H1 (cell line): ENCODE measurements at regions not wholly inside any gene's neighbourhood (a gene's known extent, or its start where the extent isn't known, plus 50 kb on each side); places are given as distances from the start of the nearest gene placed in this dataset.

Source experiments
- CTCF ChIA-PET: fragments of 300-600 bp; sonication (Branson Sonifier 250); formaldehyde crosslinking; loops from one replicate; lab custom pipeline; 2021; ENCODE audit not compliant: partially characterized antibody; lab: Charles Lee
- POLR2A ChIA-PET: fragments of 300-600 bp; sonication (Branson Sonifier 250); formaldehyde crosslinking; loops from one replicate; lab custom pipeline; 2021; ENCODE audit warnings: inconsistent platforms; ENCODE audit not compliant: partially characterized antibody; lab: Charles Lee
- DNase-seq, 2 experiments: peaks; one replicate each; pipeline versions ENCODE4 v3.0.0 to v3.0.0-alpha.2; 2010 to 2022; ENCODE audit warnings: low spot score in 2 of 2, low read depth in 1 of 2, mixed read lengths in 1 of 2
- FAIRE-seq: peaks from 2 replicates; lab custom pipeline; 2011; peaks lifted over from hg19 to GRCh38; lab: Jason Lieb, UNC
- H2AFZ ChIP-seq: 2 replicates; pipeline ENCODE4 v1.8.1; 2012; ENCODE audit warnings: low read length, inconsistent platforms
- H2AK5ac ChIP-seq: 2 replicates; pipeline ENCODE4 v1.6.1; 2013; ENCODE audit warnings: low read depth, low read length
- H2BK120ac ChIP-seq: replicated peaks from 2 replicates; pipeline ENCODE3; 2013; ENCODE audit warnings: low read depth, low read length, inconsistent platforms
- H2BK12ac ChIP-seq: 2 replicates; pipeline ENCODE4 v1.6.1; 2013; ENCODE audit warnings: low read depth, low read length
- H2BK15ac ChIP-seq: 2 replicates; pipeline ENCODE4 v1.6.1; 2013; ENCODE audit warnings: low read length
- H2BK20ac ChIP-seq: 2 replicates; pipeline ENCODE4 v1.6.1; 2013; ENCODE audit warnings: low read length
- H2BK5ac ChIP-seq: 2 replicates; pipeline ENCODE4 v1.6.1; 2013; ENCODE audit warnings: low read depth, low read length
- H3K14ac ChIP-seq: 2 replicates; pipeline ENCODE4 v1.6.1; 2013; ENCODE audit warnings: inconsistent platforms; ENCODE audit not compliant: insufficient read length
- H3K18ac ChIP-seq: 2 replicates; pipeline ENCODE4 v1.6.1; 2013; ENCODE audit warnings: low read length; ENCODE audit errors: extremely low read depth
- H3K23ac ChIP-seq: 2 replicates; pipeline ENCODE4 v1.6.1; 2013; ENCODE audit warnings: inconsistent platforms; ENCODE audit not compliant: insufficient read length
- H3K23me2 ChIP-seq: 2 replicates; pipeline ENCODE4 v1.6.1; 2013; ENCODE audit warnings: low read depth, low read length
- H3K27ac ChIP-seq: 2 replicates; pipeline ENCODE4 v1.6.1; 2011; ENCODE audit warnings: low read depth, low read length, inconsistent platforms
- H3K27me3 ChIP-seq, 4 experiments: replicated peaks in 1 of 4; 1 replicate in 1 of 4; 2 replicates in 3 of 4; pipeline versions ENCODE4 v1.6.1 to v1.8.1; 2011 to 2013; ENCODE audit warnings: low read length in 3 of 4, mild to moderate bottlenecking in 3 of 4, inconsistent platforms in 2 of 4, mixed read lengths in 2 of 4, moderate library complexity in 1 of 4; ENCODE audit not compliant: control insufficient read depth in 3 of 4, insufficient read depth in 3 of 4; ENCODE audit errors: extremely low read depth in 1 of 4
- H3K36me3 ChIP-seq, 4 experiments: 2 replicates each; pipeline versions ENCODE4 v1.6.1 to v1.8.1; 2011 to 2013; ENCODE audit warnings: mild to moderate bottlenecking in 4 of 4, low read length in 3 of 4, moderate library complexity in 2 of 4, control low read depth in 1 of 4, inconsistent platforms in 1 of 4; ENCODE audit not compliant: insufficient read depth in 4 of 4, control insufficient read depth in 2 of 4
- H3K4ac ChIP-seq: replicated peaks from 2 replicates; pipeline ENCODE3; 2013; ENCODE audit warnings: low read length, low read depth, mixed read lengths, inconsistent platforms; ENCODE audit not compliant: insufficient read length
- H3K4me1 ChIP-seq, 4 experiments: replicated peaks in 1 of 4; 1 replicate in 1 of 4; 2 replicates in 3 of 4; pipeline versions ENCODE4 v1.6.1 to v1.8.1; 2011 to 2013; ENCODE audit warnings: low read length in 3 of 4, inconsistent platforms in 2 of 4, mixed read lengths in 1 of 4; ENCODE audit not compliant: insufficient read depth in 4 of 4, control insufficient read depth in 3 of 4
- H3K4me2 ChIP-seq, 2 experiments: 2 replicates each; pipeline versions ENCODE4 v1.6.1 to v1.8.1; 2011 to 2013; ENCODE audit warnings: low read depth in 2 of 2, low read length in 2 of 2, control low read depth in 1 of 2, inconsistent platforms in 1 of 2, mild to moderate bottlenecking in 1 of 2; ENCODE audit not compliant: insufficient read depth in 1 of 2
- H3K4me3 ChIP-seq, 4 experiments: fragments of 200-600, 300-600 bp in 1 of 4; sonication (generic), shearing (Covaris generic), sonication (Bioruptor Twin) in 1 of 4; 2 replicates each; pipeline versions ENCODE4 v1.5.1 to v1.8.1; 2011 to 2016; ENCODE audit warnings: low read length in 4 of 4, low read depth in 3 of 4, control low read depth in 2 of 4, inconsistent platforms in 2 of 4, mild to moderate bottlenecking in 2 of 4, mixed read lengths in 1 of 4, moderate library complexity in 1 of 4; ENCODE audit not compliant: insufficient read depth in 2 of 4; ENCODE audit errors: extremely low read depth in 1 of 4
- H3K56ac ChIP-seq: replicated peaks from 2 replicates; pipeline ENCODE3; 2013; ENCODE audit warnings: low read depth, mild to moderate bottlenecking, mixed read lengths, low read length, inconsistent platforms; ENCODE audit not compliant: insufficient read length
- H3K79me1 ChIP-seq: 2 replicates; pipeline ENCODE4 v1.6.1; 2013; ENCODE audit warnings: low read depth, low read length, control low read depth
- H3K79me2 ChIP-seq, 2 experiments: 2 replicates each; pipeline versions ENCODE4 v1.6.1 to v1.8.1; 2012 to 2013; ENCODE audit warnings: low read length in 2 of 2, mild to moderate bottlenecking in 2 of 2, inconsistent platforms in 1 of 2; ENCODE audit not compliant: insufficient read depth in 2 of 2, control insufficient read depth in 1 of 2
- H3K9ac ChIP-seq, 4 experiments: replicated peaks in 1 of 4; 1 replicate in 1 of 4; 2 replicates in 3 of 4; pipeline versions ENCODE4 v1.6.1 to v1.8.1; 2011 to 2013; ENCODE audit warnings: low read depth in 3 of 4, low read length in 3 of 4, control low read depth in 2 of 4, mild to moderate bottlenecking in 2 of 4, moderate library complexity in 2 of 4, inconsistent platforms in 1 of 4; ENCODE audit errors: extremely low read depth in 1 of 4
- H3K9me3 ChIP-seq, 2 experiments: 2 replicates each; pipeline versions ENCODE4 v1.6.1 to v1.8.1; 2012 to 2013; ENCODE audit warnings: mild to moderate bottlenecking in 2 of 2, moderate library complexity in 2 of 2, control low read depth in 1 of 2, inconsistent platforms in 1 of 2, low read depth in 1 of 2, low read length in 1 of 2, mixed read lengths in 1 of 2; ENCODE audit not compliant: insufficient read depth in 2 of 2
- H4K20me1 ChIP-seq, 2 experiments: replicated peaks in 1 of 2; 2 replicates each; pipeline versions ENCODE3 to v1.8.1; 2011 to 2013; ENCODE audit warnings: inconsistent platforms in 2 of 2, low read length in 2 of 2, mild to moderate bottlenecking in 1 of 2; ENCODE audit not compliant: insufficient read depth in 2 of 2, control insufficient read depth in 1 of 2
- H4K5ac ChIP-seq: 2 replicates; pipeline ENCODE4 v1.6.1; 2013; ENCODE audit warnings: low read length, low read depth, mixed read lengths, inconsistent platforms; ENCODE audit not compliant: insufficient read length
- H4K8ac ChIP-seq: 2 replicates; pipeline ENCODE4 v1.8.0; 2013; ENCODE audit warnings: mild to moderate bottlenecking, moderate library complexity, low read length, inconsistent platforms; ENCODE audit not compliant: insufficient read depth; ENCODE audit errors: extremely low read depth
- H4K91ac ChIP-seq: replicated peaks from 2 replicates; pipeline ENCODE3; 2013; ENCODE audit warnings: low read length, mixed read lengths, inconsistent platforms; ENCODE audit not compliant: insufficient read length
- SIX5 ChIP-seq: IDR thresholded peaks from 2 replicates; pipeline ENCODE4 v1.6.1; 2011; ENCODE audit warnings: mild to moderate bottlenecking, low read depth, low read length
- ZNF274 ChIP-seq: IDR thresholded peaks from 2 replicates; pipeline ENCODE4 v1.7.0; 2012; ENCODE audit warnings: low read length, borderline replicate concordance; ENCODE audit errors: extremely low read depth
- WGBS, 2 experiments: shearing (Covaris generic) in 1 of 2; methylation state at CpG; one replicate each; pipeline versions ENCODE4 v1.1.6 to v1.1.7; 2013 to 2015; ENCODE audit warnings: low lambda C conversion rate in 2 of 2, mixed read lengths in 2 of 2, inconsistent platforms in 1 of 2, low coverage in 1 of 2, missing lambda C conversion rate in 1 of 2; ENCODE audit not compliant: insufficient replicate concordance in 2 of 2, insufficient coverage in 1 of 2, insufficient read length in 1 of 2; ENCODE audit errors: extremely low coverage in 1 of 2, missing lambda C conversion rate in 1 of 2; 5-methylcytosine and 5-hydroxymethylcytosine counted together
- TF ChIP-seq, protein P1 (sequence below): IDR thresholded peaks from 2 replicates; pipeline ENCODE4 v1.6.1; 2012; ENCODE audit warnings: inconsistent platforms

DNA sequence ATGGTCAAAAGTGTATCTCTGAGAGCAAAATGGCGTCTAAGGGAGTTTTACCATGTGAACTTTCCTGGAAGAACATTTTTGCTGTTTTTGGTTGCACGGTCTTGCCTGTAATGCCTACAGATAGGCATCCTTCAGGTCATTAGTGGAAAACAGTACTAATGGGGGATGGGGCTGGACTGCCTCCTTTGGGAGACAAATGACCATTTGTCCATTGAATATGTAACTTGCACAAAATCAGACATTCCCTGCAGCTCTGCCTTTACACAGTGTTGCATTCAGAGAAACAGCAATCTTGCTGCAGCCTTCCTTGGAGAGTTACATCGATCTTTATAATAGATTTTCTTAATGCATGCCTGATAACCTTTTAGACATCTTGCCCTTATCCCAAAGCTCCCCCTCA is 138.5 kb upstream of the EGFLAM start:
- Histone ChIP-seq H3K23ac (no peak overlapping the region), H2BK15ac (no peak overlapping the region), H4K20me1 (no peaks in the 10 kb centered on the region), H3K56ac (no peak overlapping the region), H2BK12ac (no peak overlapping the region), H4K8ac (no peak overlapping the region), H2BK5ac (no peak overlapping the region), H3K4me2 (no peak overlapping the region), H2BK120ac (no peak overlapping the region), H3K27ac (no peak overlapping the region), H3K4me3 (no peak overlapping the region), H3K4ac (no peak overlapping the region), H3K9me3 (0 out of 4 replicates have a peak, but pooled peaks cover 0 to 3% of the 10 kb centered on the region in 2 experiments), H2AK5ac (no peak overlapping the region), H2BK20ac (no peak overlapping the region), H3K36me3 (no peaks in the 10 kb centered on the region), H3K27me3 (no peaks in the 10 kb centered on the region), H2AFZ (no peak overlapping the region), H3K23me2 (no peaks in the 10 kb centered on the region; the same call in 1 of the 2 replicates), H3K18ac (no peak overlapping the region), H3K79me1 (no peaks in the 10 kb centered on the region), H4K91ac (no peak overlapping the region), H3K9ac (no peak overlapping the region), H3K4me1 (peaks cover 0 to 5% (median 0%) of the 10 kb centered on the region in 4 experiments; a peak in 3 of 7 replicates), H4K5ac (no peak overlapping the region), H3K14ac (no peak overlapping the region), H3K79me2 (no peaks in the 10 kb centered on the region)
- no peak for FAIRE-seq
- TF ChIP-seq, protein P1, sequence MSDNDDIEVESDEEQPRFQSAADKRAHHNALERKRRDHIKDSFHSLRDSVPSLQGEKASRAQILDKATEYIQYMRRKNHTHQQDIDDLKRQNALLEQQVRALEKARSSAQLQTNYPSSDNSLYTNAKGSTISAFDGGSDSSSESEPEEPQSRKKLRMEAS, result no peak
- no peak for TF ChIP-seq ZNF274
- TF ChIP-seq SIX5, result no peak
- WGBS, 2 experiments, result 86% methylated on average over 3 of the region's 3 CpGs; no CpG with 5 or more reads in 1 of the 2 experiments
- CTCF ChIA-PET, result no interaction called here
- POLR2A ChIA-PET, result no interaction called here
- DNase-seq, result no peak
